Activated CD8-positive, alpha-beta memory T cell treated with anti-CD3 and anti-CD28 coated beads for 36 hours (primary cell): ENCODE measurements at regions not wholly inside any gene's neighbourhood (a gene's known extent, or its start where the extent isn't known, plus 50 kb on each side); places are given as distances from the start of the nearest gene placed in this dataset.
"Not testable (repeated sequence)": the region's sequence is repeated elsewhere in the genome, so short reads cannot be mapped to it uniquely, and the experiment has no call there.

Experiments
- CTCF ChIA-PET: fragments of 350-600 bp; sonication (Branson Sonifier 250); formaldehyde crosslinking; loops from one replicate; lab custom pipeline; 2021; ENCODE audit warnings: antibody characterized with exemption; lab: Charles Lee
- POLR2A ChIA-PET: fragments of 350-600 bp; sonication (Branson Sonifier 250); formaldehyde crosslinking; loops from one replicate; lab custom pipeline; 2021; ENCODE audit warnings: antibody characterized with exemption; lab: Charles Lee

- POLR2A ChIA-PET, CTCF ChIA-PET: not testable (repeated sequence)
Measured at GRCh38 chr3:67930394-67930793, 276.0 kb upstream of the SUCLG2 start.

DNA sequence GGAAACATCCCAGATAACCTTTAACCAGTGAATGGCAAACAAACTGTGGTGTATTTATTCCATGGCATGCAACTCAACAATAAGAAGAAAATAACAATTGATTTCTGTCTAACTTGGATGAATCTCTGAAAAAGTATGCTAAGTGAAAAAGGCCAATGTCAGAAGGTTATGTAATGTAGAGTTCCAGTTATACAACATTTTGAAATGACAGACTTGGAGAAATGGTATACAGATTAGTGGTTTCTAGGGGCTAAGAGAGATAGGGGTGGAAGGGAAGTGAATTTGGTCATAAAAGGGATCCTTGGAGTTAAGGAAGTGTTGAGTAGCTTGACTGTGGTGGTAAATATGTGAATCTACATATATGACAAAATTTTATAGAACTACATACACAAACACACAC, 269.4 kb upstream of the SUCLG2 start:
- POLR2A ChIA-PET = no interaction called here

DNA sequence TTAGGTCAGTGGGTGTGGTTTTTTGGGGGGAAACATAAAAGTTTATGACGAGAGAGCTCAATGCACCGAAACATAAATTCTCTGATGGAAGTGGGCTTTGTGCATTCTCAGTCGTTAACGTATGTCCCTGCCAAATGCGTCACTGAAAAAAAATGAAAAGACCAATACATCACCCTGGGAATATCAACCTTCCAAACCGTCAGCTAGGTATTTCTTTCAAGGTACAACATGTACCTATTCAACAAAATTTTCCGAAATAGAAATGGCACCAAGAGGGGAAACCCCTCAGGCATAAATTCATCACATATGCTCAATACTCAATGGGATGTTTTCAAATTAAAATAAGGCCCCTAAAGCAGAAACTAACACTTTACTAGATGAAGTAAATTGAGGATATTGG, 266.6 kb upstream of the SUCLG2 start:
- ChIA-PET POLR2A (no interaction called here), CTCF (no interaction called here)

More for the DNA sequence above, 269.4 kb upstream of the SUCLG2 start:
- CTCF ChIA-PET = no interaction called here

- ChIA-PET POLR2A (no interaction called here), CTCF (no interaction called here)
Measured at GRCh38 chr3:67920311-67920710, 265.9 kb upstream of the SUCLG2 start.

GRCh38 chr3:67916353-67916752, 261.9 kb upstream of the SUCLG2 start:
- ChIA-PET CTCF (no interaction called here), POLR2A (no interaction called here)

- CTCF ChIA-PET = no interaction called here
Measured at GRCh38 chr3:67907735-67908134, 253.3 kb upstream of the SUCLG2 start.

DNA sequence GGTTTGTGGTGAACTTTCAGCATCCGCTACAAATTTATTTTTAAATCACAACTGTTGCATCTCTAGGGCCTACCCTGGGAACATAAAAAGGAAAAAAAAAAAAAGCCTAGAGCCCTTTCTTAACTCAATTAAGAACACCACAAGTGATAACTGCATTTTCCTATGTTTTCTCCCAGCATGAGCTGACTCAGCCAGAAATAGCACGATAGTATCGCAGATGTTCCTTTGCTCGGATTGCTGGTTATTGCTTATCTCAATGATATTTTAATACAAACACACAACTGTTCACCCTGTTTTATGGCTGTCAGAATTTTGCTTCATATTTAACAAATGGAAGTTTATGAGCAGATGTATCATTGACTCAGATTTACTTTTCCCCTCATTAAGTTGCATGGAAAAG, 251.8 kb upstream of the SUCLG2 start:
- ChIA-PET POLR2A (no interaction called here), CTCF (no interaction called here)

More at GRCh38 chr3:67907735-67908134, 253.3 kb upstream of the SUCLG2 start:
- POLR2A ChIA-PET = no interaction called here

DNA sequence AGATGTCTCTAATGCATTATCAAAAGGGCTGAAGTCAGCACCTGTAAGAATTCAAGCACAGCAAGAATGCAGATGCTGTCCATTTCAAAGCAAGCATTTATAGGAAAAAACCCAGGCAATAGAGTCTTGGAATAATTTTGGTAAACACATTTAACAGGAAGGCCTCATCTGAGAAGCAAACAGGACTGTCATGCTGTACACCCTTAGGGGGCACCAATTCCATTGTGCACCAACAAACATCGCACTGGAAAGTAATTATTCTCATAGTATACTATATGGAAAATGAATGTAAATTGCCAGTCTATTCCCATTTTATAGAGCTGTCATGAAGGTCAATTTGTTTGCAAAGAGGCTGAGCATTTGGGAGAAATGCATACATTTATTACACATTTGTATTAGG, 247.3 kb upstream of the SUCLG2 start:
- CTCF ChIA-PET = no interaction called here
- POLR2A ChIA-PET = no interaction called here

- ChIA-PET POLR2A (no interaction called here), CTCF (no interaction called here)
Measured at GRCh38 chr3:67898916-67899315, 244.5 kb upstream of the SUCLG2 start.

- ChIA-PET CTCF (no interaction called here), POLR2A (no interaction called here)
Measured at GRCh38 chr3:67897351-67898336, 243.2 kb upstream of the SUCLG2 start.

GRCh38 chr3:67896130-67896529, 241.7 kb upstream of the SUCLG2 start:
- CTCF ChIA-PET = no interaction called here
- POLR2A ChIA-PET = no interaction called here

- CTCF ChIA-PET = no interaction called here
- POLR2A ChIA-PET = no interaction called here
Measured at GRCh38 chr3:67894510-67894909, 240.1 kb upstream of the SUCLG2 start.

DNA sequence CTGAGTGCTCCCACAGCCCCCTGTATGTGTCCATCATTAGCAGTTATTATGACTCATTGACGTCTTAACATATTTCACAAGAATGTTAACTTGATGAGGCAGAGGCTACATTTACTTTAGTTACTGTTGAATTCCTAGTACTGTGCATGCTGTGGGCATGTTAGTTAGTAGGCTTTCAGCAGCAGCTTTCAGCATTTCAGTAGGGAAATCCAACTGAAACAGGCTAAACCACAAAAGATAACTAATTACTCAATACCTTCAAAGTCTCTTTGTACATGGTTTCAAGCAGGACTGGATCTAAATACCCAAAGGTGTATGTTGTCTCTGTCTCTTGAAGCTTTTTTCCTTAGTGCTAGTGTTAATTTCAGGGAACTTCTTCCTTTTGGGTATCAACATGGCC, 229.9 kb upstream of the SUCLG2 start:
- POLR2A ChIA-PET = no interaction called here
- CTCF ChIA-PET = no interaction called here

- POLR2A ChIA-PET = no interaction called here
- CTCF ChIA-PET = no interaction called here
Measured at GRCh38 chr3:67883766-67884165, 229.4 kb upstream of the SUCLG2 start.

GRCh38 chr3:67882981-67883380, 228.6 kb upstream of the SUCLG2 start:
- POLR2A ChIA-PET = no interaction called here
- CTCF ChIA-PET = no interaction called here

DNA sequence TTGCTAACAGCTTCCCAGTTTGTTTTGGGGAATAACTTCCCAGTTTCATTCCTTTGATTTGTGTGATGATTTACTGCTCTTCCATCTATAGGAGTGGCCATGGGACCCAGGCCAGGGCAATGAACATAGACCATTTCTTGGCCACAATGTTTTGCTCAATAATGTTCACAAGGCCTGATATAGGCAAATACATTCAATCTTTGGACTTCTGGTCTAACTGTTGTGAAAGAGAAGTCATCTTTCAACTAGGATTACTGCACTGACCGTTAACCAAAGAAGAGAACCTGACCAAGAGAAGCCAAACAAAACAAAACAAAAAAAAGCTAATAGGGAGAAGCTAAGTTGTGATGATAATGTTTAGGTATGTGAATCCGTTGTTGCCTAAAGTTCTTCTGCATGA, 221.8 kb upstream of the SUCLG2 start:
- ChIA-PET POLR2A (no interaction called here), CTCF (no interaction called here)

DNA sequence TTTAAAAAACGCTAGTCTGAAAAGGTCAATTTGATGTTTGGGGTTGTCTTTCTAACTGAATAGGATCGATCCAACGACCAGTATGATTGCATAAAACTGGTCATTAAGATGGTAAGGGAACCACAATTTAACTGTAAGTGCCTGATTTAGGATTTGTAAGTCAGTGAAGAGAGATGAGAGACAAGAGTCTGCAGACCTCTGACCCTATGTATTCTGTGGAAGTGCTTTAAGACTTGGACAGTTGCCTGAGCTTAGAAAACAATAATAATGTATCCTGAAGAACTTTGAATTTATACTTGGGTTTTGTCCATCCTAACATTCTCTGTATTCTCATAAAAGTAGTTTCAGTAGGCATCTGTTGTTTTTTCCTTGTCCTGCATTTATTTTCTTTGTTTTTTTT, 221.4 kb upstream of the SUCLG2 start:
- CTCF ChIA-PET = no interaction called here

DNA sequence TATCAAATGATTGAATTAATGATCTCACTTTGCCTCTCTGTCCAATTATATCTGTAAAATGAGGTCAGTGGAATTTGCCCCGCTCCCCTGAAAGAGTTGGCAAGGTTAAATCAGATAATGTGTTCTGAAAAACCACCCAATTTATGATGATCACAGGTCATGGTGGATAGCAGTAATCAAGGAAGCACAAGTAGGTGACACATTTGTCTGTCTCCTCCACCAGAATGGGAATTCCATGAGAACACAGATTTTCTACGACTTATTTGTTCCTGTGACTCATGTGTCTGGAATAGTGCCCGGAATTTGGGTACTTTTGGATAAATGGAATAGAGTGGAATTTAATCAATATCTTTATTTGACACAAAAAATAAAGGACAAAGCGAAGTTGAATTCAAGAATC, 220.9 kb upstream of the SUCLG2 start:
- CTCF ChIA-PET = no interaction called here
- POLR2A ChIA-PET = no interaction called here

More for the DNA sequence above, 221.4 kb upstream of the SUCLG2 start:
- POLR2A ChIA-PET = no interaction called here

DNA sequence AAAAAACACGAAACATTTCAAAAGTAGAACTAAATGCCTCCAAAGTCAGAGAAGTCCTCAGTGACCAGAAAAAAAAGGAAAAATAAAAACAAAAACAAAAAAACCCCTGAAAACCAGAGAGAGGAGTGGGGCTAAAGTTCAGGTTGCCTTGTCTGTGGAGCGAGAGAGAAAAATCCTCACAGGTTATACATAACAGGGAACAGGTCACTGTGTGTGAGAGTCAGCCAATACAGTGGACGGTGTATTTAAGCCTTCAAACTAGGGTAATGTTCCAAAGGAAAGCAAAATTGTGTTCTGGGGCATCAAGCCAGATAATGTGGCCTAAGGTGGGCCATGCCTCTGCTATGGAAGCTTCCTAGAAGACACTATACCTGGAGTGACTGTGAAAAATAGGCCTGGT, 216.1 kb upstream of the SUCLG2 start:
- ChIA-PET CTCF (no interaction called here), POLR2A (no interaction called here)

DNA sequence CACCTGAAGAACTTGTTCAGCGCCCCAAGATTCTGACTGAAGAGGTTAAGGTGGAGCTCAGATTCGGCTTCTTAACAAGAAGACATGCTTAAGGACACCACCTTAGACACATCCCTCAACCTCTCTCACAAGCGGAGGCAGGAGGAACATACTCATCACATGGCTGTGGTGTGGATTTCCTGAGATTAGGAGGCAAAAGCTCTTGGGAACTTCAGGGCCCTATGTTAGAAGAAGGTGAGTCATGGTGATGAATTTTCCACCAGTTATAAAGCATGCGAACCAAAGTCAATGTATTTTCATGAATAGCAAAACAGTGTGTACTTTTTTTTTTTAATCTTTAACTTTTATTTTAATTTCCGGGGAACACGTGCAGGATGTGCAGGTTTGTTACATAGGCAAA, 212.2 kb upstream of the SUCLG2 start:
- ChIA-PET CTCF (no interaction called here), POLR2A (no interaction called here)

DNA sequence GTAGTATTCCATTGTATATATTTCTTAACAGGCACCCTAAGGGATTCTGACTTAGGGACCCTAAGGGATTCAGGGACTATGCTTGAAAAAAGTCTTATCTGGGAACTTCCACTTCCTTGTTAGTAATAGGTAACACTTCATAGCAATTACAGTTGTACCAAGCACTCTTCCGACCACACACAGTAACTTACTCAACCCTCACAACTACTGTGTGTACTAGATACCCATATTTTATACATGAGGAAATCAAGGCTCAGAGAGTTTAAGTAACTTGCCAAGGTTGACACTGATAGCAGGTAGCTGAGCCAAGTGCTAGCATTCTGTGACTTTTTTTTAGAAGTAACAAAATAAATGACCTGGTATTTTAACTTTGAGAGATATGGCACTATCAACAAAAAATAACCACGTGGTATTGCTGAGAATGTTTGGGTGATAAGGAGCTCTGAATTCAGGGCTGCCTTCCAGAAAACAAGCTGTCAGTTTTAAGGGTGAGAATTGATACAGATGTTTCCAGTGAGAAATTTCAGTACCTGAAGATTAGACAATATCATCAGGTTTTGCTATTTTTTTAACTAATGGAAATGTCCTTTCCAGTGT, 210.3 kb upstream of the SUCLG2 start:
- ChIA-PET POLR2A (no interaction called here), CTCF (no interaction called here)
